GM21786 (cell line): ENCODE measurements at regions not wholly inside any gene's neighbourhood (a gene's known extent, or its start where the extent isn't known, plus 50 kb on each side); places are given as distances from the start of the nearest gene placed in this dataset.
"Not testable (repeated sequence)": the region's sequence is repeated elsewhere in the genome, so short reads cannot be mapped to it uniquely, and the experiment has no call there.

Source experiments
- ATAC-seq: cut with Tn5 transposase; IDR thresholded peaks from one replicate; pipeline ENCODE4 v1.9.1; 2021; ENCODE audit not compliant: unreplicated experiment

- ATAC-seq = no peak
Observed at GRCh38 chr17:53092072-53092471, 730.7 kb upstream of the KIF2B start.

GRCh38 chr17:53090770-53091169 is 732.0 kb upstream of the KIF2B start:
- no peak for ATAC-seq

GRCh38 chr17:53088481-53088880 is 734.2 kb upstream of the KIF2B start:
- no peak for ATAC-seq

- no peak for ATAC-seq
Observed at GRCh38 chr17:53061446-53061845, 761.3 kb upstream of the KIF2B start.

DNA sequence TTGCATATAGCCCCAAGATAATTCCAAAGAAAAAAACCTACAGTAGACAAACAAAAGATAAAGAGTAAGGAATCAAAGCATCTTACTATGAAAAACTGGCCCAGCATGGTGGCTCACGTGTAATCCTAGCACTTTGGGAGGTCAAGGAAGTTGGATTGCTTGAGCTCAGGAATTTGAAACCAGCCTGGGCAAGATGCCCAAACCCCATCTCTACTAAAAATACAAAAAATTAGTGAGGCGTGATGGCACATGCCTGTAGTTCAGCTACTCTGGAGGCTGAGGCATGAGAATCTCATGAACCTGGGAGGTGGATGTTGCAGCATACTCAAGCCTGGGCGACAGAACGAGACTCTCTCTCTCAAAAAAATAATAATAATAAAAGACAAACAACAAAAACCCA is 764.7 kb upstream of the KIF2B start:
- no peak for ATAC-seq

- no peak for ATAC-seq
Observed at GRCh38 chr17:53046781-53047180, 775.9 kb upstream of the KIF2B start.

DNA sequence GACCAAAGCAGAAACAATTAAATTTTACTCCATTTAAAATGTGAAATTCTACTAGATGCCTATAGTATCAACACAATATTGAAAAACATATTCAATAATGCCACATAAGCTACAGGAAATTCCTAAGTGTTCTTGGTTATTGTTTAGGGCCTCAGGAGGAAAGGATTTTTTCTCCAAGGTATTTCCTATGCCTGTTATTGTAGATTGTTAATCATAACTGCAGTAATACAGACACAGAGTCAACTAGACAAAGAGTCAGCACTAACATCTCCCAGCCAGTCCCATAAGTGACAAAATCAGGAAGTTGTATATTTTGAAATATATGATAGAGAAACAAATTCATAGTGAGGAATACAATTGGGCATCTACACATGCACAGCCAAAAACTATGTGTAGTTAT is 782.7 kb upstream of the KIF2B start:
- ATAC-seq = no peak

DNA sequence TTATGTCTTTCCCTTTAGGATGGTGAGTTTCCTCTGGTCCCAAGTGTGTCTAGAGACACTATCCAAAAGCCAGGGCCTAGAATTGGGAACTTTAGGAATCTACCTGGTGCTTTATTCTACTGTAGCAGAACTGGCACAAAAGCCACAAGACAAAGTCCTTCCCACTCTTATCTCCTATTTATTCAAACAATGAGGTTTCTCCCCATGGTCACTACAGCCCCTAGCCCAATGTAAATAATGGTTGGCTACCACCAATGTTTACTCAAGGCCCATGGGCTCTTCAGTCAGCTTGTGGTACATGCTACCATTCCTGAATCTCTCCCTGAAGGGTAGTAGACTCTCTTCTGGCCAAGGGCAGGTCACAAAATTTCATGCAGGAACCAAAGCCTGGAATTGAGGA is 789.4 kb upstream of the KIF2B start:
- ATAC-seq = no peak

DNA sequence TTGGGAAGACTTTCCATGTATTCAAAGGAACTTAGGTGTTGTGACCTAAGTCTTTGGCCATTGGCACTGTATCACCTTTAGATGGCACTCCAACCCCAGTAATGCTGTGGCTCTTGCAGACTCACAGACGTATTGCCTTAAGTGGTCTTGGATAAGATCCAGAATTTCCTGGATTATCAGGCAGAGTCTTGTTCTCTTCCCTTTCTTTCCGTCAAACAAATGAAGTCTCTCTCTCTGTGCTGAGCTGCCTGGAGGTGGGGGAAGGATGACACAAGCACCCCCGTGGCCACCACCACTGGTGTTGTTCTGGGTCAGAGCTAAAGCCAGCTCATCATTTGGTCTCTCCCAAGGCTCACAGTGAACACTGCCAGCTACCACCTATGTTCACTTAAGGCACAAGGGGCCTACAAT is 789.9 kb upstream of the KIF2B start:
- ATAC-seq = no peak

DNA sequence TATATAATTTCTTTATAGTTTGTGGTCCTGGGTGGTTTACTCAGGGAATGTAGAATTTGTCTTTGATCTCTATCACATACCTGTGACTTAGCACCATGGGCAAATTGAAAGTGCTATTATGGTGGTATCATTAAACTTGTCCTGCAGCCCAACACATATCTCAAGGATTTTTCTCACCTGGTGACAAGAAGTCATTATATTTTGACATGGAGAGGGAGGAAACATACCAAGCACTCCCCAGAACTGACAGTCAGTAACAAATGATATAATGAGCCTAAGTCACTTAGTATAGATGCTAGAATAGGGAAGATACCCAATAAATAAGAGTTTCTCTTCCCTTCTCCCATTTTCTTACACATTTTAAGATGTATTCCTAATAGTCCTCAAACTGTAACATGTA is 805.5 kb upstream of the KIF2B start:
- ATAC-seq = no peak

DNA sequence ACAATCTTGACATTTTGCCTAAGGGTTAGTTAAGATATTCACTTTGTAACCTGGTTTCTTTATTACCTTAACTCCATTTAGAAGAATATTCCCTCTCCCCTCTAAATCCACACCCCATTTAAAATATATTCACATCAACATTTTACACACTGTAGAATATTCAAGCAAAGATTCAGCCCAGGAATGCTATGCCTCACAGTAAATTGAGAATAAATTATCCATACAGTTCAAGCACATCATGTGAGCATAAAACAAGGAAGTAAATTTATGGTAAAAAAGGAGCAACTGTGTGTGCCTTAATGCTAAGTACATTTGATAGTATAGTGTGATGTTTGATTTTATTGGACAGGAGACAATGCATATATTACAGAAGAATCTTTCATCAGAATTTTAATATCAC is 806.6 kb upstream of the KIF2B start:
- ATAC-seq = no peak

DNA sequence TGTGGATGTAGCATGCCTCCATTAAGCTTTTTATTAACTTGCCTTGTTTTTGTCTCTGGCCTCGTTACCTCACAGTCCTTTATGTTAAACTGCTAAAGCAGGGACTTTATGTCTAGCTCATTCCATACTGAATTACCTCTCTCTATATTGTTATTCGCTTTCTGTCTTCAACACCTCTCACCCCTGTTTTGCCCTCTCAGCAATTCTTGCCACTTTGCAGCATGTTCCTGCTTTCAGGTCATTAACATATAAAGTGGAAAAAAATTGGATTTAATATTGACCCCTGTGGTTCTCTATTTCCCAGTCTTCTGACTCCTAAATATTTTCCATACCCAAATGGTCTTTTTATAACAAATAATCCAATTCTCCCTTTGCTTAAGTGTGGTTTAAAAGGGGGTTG is 810.4 kb upstream of the KIF2B start:
- ATAC-seq = no peak

DNA sequence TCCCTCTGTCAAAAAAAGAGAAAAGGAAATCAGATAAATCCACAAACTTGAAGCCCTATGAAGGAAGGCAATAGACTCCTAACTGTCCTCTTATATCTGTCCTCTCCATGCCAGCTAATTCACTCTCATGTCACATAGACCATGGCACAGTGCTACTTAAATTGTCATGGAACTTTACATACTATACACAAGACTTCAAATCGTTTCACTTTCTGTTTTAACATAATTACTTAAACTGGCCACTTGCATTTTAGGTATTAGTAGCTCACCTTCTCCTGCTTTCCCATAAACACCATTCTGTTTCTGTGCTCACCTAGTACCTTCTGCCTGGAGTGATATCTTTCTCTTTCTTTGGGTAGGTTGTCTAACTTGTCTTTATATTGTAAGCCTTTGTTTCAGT is 816.7 kb upstream of the KIF2B start:
- no peak for ATAC-seq

- ATAC-seq = no peak
Observed at GRCh38 chr17:53004902-53005301, 817.8 kb upstream of the KIF2B start.

DNA sequence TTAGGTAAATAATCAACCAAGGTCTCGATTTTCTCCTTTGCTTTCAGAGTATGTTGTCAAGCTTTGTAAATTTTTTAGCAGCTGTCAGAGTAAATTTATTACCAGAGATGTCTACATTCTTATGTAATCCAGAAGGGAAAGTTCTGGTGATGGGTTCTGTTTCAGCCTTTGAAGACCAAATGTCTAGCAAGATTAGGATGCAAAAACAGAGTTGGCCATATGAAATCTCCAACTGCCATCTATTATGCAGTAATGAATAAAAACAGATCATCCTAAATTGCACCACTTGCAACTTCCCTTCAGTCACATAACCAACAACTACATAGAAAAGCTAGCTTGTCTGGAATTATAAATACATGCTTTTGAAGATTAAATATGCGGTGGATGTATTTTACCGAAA is 826.8 kb upstream of the KIF2B start:
- ATAC-seq = no peak

GRCh38 chr17:52995147-52995546 is 827.6 kb upstream of the KIF2B start:
- no peak for ATAC-seq

- no peak for ATAC-seq
Observed at GRCh38 chr17:52986056-52986662, 827.6 kb upstream of the CA10 start.

DNA sequence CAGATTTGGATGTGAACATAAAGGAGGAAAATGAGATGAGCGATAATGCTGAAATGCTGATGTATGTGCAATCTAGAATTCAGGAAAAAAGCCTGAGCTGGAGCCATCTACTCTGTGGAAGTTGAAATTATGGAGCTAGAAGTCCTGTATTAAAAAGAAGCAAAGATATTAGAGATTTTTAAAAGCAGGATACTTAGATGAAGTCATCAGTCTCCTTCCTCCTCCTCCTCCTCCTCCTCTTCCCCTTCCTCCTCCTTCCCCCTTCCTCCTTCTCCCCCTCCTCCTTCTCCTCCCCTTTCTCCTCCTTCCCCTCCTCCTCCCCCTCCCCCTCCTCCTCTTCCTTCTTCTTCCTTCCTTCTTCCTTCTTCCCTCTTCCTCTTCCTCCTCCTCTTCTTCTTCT is 823.8 kb upstream of the CA10 start:
- no peak for ATAC-seq

DNA sequence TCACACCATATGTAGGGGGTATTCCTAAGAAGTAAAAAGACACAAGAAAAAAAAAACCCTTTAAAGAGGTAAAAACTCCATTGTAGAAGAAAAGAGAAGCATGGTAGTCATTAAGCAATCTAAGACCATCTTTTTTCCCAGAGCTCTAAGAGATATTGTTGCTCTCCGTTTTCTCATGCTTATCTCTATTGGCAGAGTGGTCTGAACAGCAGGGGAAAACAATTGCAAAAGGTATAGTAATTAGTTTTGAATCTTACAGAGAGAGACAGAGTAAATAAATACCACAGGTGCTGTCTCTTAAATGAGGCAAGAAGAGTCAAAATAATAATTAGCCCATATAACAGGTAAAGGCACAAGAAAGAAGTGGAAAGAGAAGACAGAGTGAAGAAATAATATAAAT is 821.4 kb upstream of the CA10 start:
- no peak for ATAC-seq

- no peak for ATAC-seq
Observed at GRCh38 chr17:52965856-52966255, 807.3 kb upstream of the CA10 start.

- ATAC-seq = not testable (repeated sequence)
Observed at GRCh38 chr17:52961751-52962150, 803.2 kb upstream of the CA10 start.

- ATAC-seq = no peak
Observed at GRCh38 chr17:52957411-52957810, 798.9 kb upstream of the CA10 start.

DNA sequence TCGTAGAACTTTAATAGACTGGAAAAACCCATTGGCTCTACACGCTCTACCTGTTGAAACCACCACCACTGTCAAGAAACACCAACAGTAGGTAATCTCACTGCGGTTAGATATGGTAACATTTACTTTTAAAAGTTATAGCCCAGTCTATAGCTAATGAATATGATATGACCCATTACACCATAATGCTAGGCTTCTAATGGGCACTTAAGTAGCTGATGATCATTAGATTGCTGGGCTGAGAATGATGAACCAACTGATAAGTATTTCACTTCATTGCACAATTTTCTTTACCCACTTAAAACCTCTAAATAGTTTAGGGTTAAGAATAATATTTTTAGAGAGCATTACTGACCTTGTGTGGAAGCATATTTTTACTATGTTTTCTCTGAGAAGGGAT is 788.9 kb upstream of the CA10 start:
- no peak for ATAC-seq
